SK-N-SH (cell line): ENCODE measurements at regions not wholly inside any gene's neighbourhood (a gene's known extent, or its start where the extent isn't known, plus 50 kb on each side); places are given as distances from the start of the nearest gene placed in this dataset.

Source experiments
- CTCF ChIA-PET: fragments of 300-600, 350-600 bp; formaldehyde crosslinking; extraction: SDS; loops from one replicate; lab custom pipeline; 2021; lab: Yijun Ruan, JAX
- POLR2A ChIA-PET: fragments of 350-600 bp; sonication (Branson Sonifier 250); formaldehyde crosslinking; extraction: SDS; loops from one replicate; lab custom pipeline; 2020; ENCODE audit warnings: antibody characterized with exemption, inconsistent platforms; lab: Yijun Ruan, JAX
- DNase-seq: peaks from one replicate; pipeline ENCODE4 v3.0.0; 2012
- H2AFZ ChIP-seq: fragments of 200-600 bp; sonication (generic); 2 replicates; pipeline ENCODE4 v1.8.1; 2016; ENCODE audit warnings: antibody characterized with exemption, mild to moderate bottlenecking, low read depth
- H3F3A ChIP-seq: fragments of 200-600 bp; sonication (generic); replicated peaks from 2 replicates; pipeline ENCODE3; 2016; ENCODE audit warnings: antibody characterized with exemption, mild to moderate bottlenecking; ENCODE audit not compliant: insufficient read depth
- H3K27ac ChIP-seq, 2 experiments: fragments of 200-500 bp in 1 of 2; fragments of 200-600 bp in 1 of 2; sonication (Bioruptor generic) in 1 of 2; sonication (generic), shearing (Covaris generic) in 1 of 2; 2 replicates each; pipeline versions ENCODE4 v1.5.1 to v1.6.1; 2014 to 2016; ENCODE audit warnings: low read depth in 2 of 2, inconsistent platforms in 1 of 2, low read length in 1 of 2, mild to moderate bottlenecking in 1 of 2, mixed read lengths in 1 of 2
- H3K27me3 ChIP-seq: fragments of 200-600 bp; sonication (generic), shearing (Covaris generic); 2 replicates; pipeline ENCODE4 v1.6.1; 2016; ENCODE audit warnings: mixed run types; ENCODE audit not compliant: insufficient read depth
- H3K36me3 ChIP-seq, 2 experiments: fragments of 200-500 bp in 1 of 2; fragments of 200-600 bp in 1 of 2; sonication (Bioruptor generic) in 1 of 2; sonication (generic) in 1 of 2; replicated peaks in 1 of 2; 2 replicates each; pipeline versions ENCODE3 to v1.5.1; 2014 to 2016; ENCODE audit warnings: low read length in 1 of 2, mild to moderate bottlenecking in 1 of 2; ENCODE audit not compliant: insufficient read depth in 2 of 2, control insufficient read depth in 1 of 2
- H3K4me1 ChIP-seq, 2 experiments: fragments of 200-500 bp in 1 of 2; fragments of 200-600 bp in 1 of 2; sonication (Bioruptor generic) in 1 of 2; sonication (generic), shearing (Covaris generic) in 1 of 2; 2 replicates each; pipeline versions ENCODE4 v1.5.1 to v1.6.1; 2014 to 2016; ENCODE audit warnings: low read depth in 1 of 2, low read length in 1 of 2, mixed run types in 1 of 2; ENCODE audit not compliant: insufficient read depth in 2 of 2, control insufficient read depth in 1 of 2
- H3K4me2 ChIP-seq: fragments of 200-600 bp; sonication (generic), shearing (Covaris generic); 2 replicates; pipeline ENCODE4 v1.6.1; 2017; ENCODE audit warnings: mixed run types
- H3K4me3 ChIP-seq, 2 experiments: fragments of 200-500 bp in 1 of 2; fragments of 200-600 bp in 1 of 2; sonication (Bioruptor generic) in 1 of 2; sonication (generic), shearing (Covaris generic) in 1 of 2; 2 replicates each; pipeline versions ENCODE4 v1.5.1 to v1.8.1; 2014 to 2016; ENCODE audit warnings: low read depth in 2 of 2, inconsistent platforms in 1 of 2, low read length in 1 of 2, mild to moderate bottlenecking in 1 of 2, mixed read lengths in 1 of 2, moderate library complexity in 1 of 2
- H3K79me2 ChIP-seq: fragments of 200-600 bp; sonication (generic); 2 replicates; pipeline ENCODE4 v1.8.1; 2017; ENCODE audit warnings: mild to moderate bottlenecking; ENCODE audit not compliant: insufficient read depth
- H3K9ac ChIP-seq: fragments of 200-600 bp; sonication (generic); 2 replicates; pipeline ENCODE4 v1.6.1; 2017; ENCODE audit warnings: mixed run types
- H3K9me2 ChIP-seq: fragments of 200-600 bp; sonication (generic); 2 replicates; pipeline ENCODE4 v1.6.1; 2017; ENCODE audit warnings: mixed run types
- H3K9me3 ChIP-seq: fragments of 200-600 bp; sonication (generic); 2 replicates; pipeline ENCODE4 v1.6.1; 2017; ENCODE audit warnings: mixed run types, mild to moderate bottlenecking, moderate library complexity
- H4K20me1 ChIP-seq: fragments of 200-600 bp; sonication (generic); 2 replicates; pipeline ENCODE4 v1.6.1; 2017; ENCODE audit warnings: mild to moderate bottlenecking, mixed run types; ENCODE audit not compliant: insufficient read depth
- ELF1 ChIP-seq: IDR thresholded peaks from 2 replicates; pipeline ENCODE4 v1.4.0; 2012
- EZH2phosphoT487 ChIP-seq: fragments of 200-600 bp; sonication (generic); IDR thresholded peaks from 2 replicates; pipeline ENCODE4 v1.6.1; 2017; ENCODE audit warnings: low read depth, mixed run types, mild to moderate bottlenecking, antibody characterized with exemption, moderate library complexity, borderline replicate concordance
- FOSL2 ChIP-seq: IDR thresholded peaks from 2 replicates; pipeline ENCODE4 v1.4.0; 2012; ENCODE audit warnings: low read depth, mild to moderate bottlenecking, moderate library complexity, borderline replicate concordance
- FOXM1 ChIP-seq: IDR thresholded peaks from 2 replicates; pipeline ENCODE4 v1.4.0; 2012; ENCODE audit warnings: low read depth, mild to moderate bottlenecking
- GABPA ChIP-seq: IDR thresholded peaks from 2 replicates; pipeline ENCODE4 v1.4.0; 2012; ENCODE audit warnings: low read depth, mild to moderate bottlenecking
- GATA2 ChIP-seq: sonication (generic); formaldehyde crosslinking; IDR thresholded peaks from 2 replicates; pipeline ENCODE4 v1.5.0; 2020; ENCODE audit warnings: mild to moderate bottlenecking, missing genetic modification reagents
- RCOR1 ChIP-seq: fragments of 150-350 bp; IDR thresholded peaks from 2 replicates; pipeline ENCODE4 v1.6.1; 2017; ENCODE audit warnings: antibody characterized with exemption, low read length
- REST ChIP-seq: IDR thresholded peaks from 2 replicates; pipeline ENCODE4 v1.6.1; 2012; ENCODE audit warnings: mild to moderate bottlenecking, low read depth, low read length, moderate library complexity
- SMC3 ChIP-seq: IDR thresholded peaks from 2 replicates; pipeline ENCODE4 v1.6.1; 2012; ENCODE audit warnings: low read depth, low read length, improper control_type of control experiment
- TAF1 ChIP-seq: IDR thresholded peaks from 2 replicates; pipeline ENCODE4 v1.6.1; 2012; ENCODE audit warnings: low read depth, mild to moderate bottlenecking, low read length, moderate library complexity, borderline replicate concordance
- USF1 ChIP-seq: IDR thresholded peaks from 2 replicates; pipeline ENCODE4 v1.4.0; 2012; ENCODE audit warnings: low read depth, borderline replicate concordance
- USF2 ChIP-seq: fragments of 150-350 bp; IDR thresholded peaks from 2 replicates; pipeline ENCODE4 v1.6.1; 2017; ENCODE audit warnings: antibody characterized with exemption, low read length, low read depth, borderline replicate concordance
- YY1 ChIP-seq: IDR thresholded peaks from 2 replicates; pipeline ENCODE4 v1.4.0; 2012; ENCODE audit warnings: low read depth, mild to moderate bottlenecking
- ZBTB33 ChIP-seq: IDR thresholded peaks from 2 replicates; pipeline ENCODE4 v1.4.0; 2012; ENCODE audit warnings: low read depth, borderline replicate concordance
- WGBS: methylation state at CpG from one replicate; pipeline ENCODE4 v1.1.6; 2017; ENCODE audit warnings: low lambda C conversion rate; 5-methylcytosine and 5-hydroxymethylcytosine counted together

- Histone ChIP-seq H2AFZ (0 out of 2 replicates have a peak overlapping the region, but pooled peaks have one; percentile 30), H3K4me3 (no peak overlapping the region), H3K9me3 (no peaks in the 10 kb centered on the region), H3K4me2 (no peak overlapping the region), H3K9me2 (no peaks in the 10 kb centered on the region), H3K36me3 (no peaks in the 10 kb centered on the region), H3K27me3 (no peaks in the 10 kb centered on the region), H3K4me1 (peaks cover 5 to 7% of the 10 kb centered on the region in 2 experiments; a peak in 3 of 4 replicates)
- WGBS: 68% methylated on average over 4 of the region's 4 CpGs
- ChIA-PET CTCF (no interaction called here), POLR2A (no interaction called here)
- TF ChIP-seq EZH2phosphoT487 (no peak), GABPA (no peak), ZBTB33 (no peak), USF2 (no peak), TAF1 (no peak), ELF1 (no peak), USF1 (no peak), GATA2 (CRISPR knock-in tag) (no peak), FOSL2 (no peak), SMC3 (no peak), RCOR1 (no peak), REST (no peak), FOXM1 (no peak), YY1 (no peak)
- TF ChIP-seq, all 33 proteins: peak for 0
- Histone ChIP-seq H3F3A (no peaks in the 10 kb centered on the region), H4K20me1 (no peaks in the 10 kb centered on the region), H3K9ac (no peak overlapping the region), H3K27ac (no peak overlapping the region), H3K79me2 (no peaks in the 10 kb centered on the region)
- DNase-seq: no peak
Measured at GRCh38 chr3:94416768-94417167, 353.9 kb downstream of the NSUN3 start.
